ENCODE measurements at regions not wholly inside any gene's neighbourhood (a gene's known extent, or its start where the extent isn't known, plus 50 kb on each side); places are given as distances from the start of the nearest gene placed in this dataset.
"Not testable (repeated sequence)": the region's sequence is repeated elsewhere in the genome, so short reads cannot be mapped to it uniquely, and the experiment has no call there.

DNA sequence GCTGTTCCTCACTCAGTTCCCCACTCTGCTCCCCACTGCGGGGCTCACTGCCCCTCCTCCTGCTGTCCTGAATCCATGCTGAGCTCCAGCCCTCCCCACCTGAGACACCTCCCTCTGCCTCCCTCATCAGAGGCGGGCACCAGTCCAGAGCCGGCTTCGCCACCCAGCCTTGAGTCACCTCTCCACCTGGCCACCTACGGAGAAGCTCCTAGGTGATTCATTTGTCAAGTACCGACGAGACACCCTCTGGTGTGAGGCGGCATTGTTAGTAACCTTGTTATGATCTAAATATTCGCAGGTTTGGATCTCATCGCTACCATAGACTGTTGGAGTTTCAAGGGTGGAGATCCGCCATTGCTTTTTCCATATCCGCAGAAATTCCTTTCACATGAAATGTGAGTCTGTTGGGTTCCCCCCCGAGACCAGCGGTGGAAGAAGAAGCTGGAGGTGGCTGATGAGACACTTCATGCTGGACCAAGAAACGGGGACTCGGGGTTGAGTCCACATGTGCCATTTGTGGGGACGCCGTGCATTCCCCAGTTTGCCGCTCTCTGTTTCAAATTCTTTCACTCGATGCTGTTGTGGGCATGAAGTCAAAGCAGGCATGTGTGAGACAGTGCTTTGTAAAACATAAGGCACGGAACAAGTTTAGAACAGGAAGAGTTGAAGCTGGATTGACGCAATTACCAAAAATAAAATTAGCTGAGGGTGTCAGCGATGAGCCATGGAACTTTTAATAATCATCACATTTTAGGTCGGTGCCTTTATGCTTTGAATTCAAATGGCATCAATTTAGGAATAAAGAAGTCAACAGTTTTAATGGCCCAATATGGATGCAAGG, 259.8 kb upstream of the HDAC4 start:
- no peak for DNase-seq (ENCODE audit: low read depth)

DNA sequence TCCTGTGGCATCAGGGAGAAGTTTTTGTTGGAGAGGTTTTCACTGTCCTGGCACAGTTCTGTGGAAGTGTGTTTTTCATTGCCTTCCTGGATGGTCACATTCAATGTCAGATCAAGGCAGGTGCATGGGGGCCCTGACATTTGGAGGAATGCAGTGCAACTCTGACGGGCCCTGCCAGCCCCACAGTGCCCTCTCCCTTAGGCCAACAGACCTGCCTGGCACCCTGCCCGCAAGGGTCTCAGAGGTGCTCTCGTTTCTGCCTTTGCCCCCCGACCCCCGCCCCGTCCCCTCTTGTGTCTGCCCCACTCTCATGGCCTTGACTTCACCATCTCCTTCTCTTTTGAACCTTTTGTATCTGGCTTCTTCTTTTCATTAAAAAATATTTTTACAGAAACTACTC, 257.2 kb upstream of the HDAC4 start:
- DNase-seq (ENCODE audit: low read depth), result no peak

DNA sequence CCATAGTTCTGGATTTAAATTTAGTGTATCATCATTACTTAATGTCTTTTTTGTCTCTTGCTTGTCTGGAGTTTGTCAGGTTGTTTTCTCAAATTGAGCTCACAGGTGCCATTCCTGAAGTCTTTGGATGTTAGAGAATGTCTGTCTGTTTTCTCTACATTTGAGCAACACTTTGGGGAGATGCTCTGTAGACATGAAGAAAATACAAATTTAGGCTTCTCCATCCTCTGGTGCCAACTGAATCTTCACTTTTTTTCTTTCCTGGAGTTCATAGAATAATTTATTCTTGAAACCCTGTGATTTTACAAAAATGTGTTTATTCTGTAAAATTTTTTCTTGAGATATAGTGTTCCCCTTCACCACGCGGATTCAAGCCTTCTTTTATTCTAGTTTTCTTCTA, 256.4 kb upstream of the HDAC4 start:
- DNase-seq (ENCODE audit: low read depth), result no peak

DNA sequence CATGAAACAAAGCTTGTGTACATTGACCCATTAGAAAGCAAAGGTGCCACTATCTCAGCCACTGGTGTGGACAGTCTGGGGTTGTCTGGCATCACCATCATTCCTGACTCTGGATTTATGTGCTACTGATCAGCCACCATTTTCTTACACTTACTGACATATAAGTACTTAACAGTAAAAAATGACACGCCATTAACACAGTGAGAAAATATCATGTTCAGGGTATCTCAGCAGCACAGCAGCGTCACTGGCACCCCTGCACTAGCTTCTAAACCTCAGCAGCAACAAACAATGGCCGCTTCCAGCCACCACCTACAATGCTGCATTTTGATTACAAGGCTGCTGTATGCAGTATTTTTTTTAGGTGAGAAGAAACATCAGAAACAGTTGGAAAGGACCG, 253.4 kb upstream of the HDAC4 start:
- DNase-seq (ENCODE audit: low read depth), result no peak

DNA sequence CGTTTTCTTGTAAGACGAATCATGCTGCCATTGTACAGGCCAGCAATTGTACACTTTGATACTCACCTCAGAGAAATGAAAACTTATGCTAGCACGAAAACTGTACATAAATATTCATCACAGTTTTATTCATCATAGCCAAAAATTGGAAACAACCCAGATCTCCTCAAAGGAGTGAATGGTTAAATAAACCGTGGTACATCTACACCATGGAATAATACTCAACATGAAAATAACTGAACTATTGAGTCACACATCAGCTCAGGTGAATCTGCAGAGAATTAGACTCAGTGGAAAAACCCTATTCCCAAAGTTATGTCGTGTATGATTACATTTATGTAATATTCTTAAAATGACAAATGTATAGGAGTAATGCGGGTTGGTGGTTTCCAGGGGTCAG, 251.0 kb upstream of the HDAC4 start:
- no peak for DNase-seq (ENCODE audit: low read depth)

DNA sequence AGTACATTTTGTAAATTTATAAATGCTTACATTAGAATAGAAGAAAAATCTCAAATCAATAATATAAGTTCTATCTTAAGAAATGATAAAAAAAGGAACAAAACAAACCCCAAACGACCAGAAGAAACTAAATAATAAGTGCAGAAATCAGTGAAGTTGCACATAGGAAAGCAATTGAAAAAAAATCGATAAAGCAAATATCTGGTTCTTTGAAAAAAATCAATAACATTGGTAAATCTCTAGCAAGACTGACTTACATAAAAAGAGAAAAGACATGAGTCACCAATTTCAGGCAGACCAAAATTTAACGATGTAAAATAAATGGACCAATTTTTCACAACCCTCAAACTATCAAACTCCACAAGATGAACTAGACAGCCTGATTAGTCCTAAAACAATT, 249.9 kb upstream of the HDAC4 start:
- no peak for DNase-seq (ENCODE audit: low read depth)

DNA sequence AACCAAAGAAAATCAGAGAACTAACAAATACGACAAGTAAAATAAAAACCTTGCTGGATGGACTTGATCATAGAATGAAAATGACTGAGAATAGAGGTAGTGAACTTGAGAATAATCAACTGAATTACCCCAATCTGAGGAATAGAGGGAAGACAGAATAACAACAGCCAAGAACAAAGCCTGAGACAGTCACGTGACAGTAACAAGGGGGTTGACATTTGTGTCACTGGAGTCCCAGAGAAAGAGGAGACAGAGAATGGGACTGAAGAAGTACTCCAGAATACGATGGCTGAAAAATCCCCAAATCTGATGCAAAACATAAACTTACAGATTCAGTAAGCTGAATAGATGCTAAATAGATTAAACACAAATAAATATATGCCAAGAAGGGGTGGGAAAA, 248.5 kb upstream of the HDAC4 start:
- DNase-seq (ENCODE audit: low read depth), result no peak

DNA sequence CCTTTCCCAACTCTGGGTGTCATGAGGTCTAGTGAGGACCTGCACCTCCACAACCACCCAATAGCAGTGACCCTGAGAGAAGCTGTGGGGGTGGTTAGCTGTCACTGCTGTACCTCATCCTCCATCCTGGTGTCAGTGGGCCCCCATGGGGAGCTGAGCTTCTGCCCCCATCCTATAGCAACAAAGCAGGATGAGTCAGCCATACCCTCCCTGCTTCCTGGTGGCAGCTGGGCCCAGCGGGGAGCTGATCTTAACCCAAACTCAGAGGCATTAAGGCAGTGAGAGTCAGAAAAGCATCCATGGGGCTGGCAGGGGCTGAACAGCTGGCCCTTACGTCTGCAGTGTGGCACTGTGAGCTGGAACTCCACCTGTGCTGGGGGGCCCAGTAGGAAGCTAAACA, 247.8 kb upstream of the HDAC4 start:
- DNase-seq (ENCODE audit: low read depth), result no peak

DNA sequence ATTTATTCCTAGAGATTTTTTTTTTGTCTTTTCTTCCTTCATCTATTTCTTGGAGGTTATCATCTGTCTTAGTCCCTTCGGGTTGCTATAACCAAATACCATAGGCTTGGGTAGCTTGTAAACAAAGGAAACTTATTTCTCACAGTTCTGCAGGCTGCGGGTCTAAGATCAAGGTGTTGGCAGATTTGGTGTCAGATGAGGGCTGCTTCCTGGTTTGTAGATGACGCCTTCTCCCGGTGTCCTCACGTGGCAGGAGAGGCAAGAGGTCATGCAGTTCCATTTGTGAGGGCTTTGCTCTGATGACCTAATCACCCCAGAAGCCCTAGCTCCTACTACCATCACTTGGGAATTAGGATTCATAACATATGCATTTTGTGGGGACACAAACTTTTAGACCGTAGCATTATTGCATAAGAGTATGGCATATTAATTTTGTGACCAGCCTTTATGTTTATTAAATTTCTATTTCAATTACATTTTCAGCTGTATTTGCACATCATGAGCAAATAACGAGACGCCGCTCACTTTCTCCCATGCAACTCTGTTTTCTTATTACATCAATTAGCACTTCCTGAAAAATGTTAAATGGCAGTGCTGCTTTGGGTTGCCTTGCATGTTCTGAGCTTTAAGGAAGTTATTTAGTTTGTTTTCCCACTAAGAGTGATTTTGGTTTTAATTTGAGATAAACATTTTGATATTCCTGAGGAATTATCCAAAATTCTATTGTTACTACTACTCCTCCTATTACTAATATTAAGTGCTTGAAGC, 246.4 kb upstream of the HDAC4 start:
- DNase-seq (ENCODE audit: low read depth), result no peak

DNA sequence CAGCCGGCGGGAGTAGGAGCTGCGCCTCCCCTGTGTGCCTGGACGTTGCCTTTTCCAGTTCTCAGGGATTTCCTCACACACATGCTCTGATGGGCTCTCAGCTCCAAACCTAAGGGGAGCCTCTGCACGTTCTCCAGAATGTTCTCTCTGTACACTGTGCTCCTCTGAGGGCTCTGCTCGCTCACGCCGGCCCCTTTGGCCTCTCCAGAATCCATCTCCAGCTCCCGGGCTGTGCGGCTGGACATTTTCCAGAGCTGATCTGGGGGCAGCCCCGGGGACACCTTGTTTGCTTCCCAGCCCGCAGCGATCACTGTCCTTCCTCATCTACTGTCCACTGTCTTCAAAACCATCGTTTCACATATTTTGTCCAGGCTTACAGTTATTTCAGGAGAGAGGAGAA, 245.4 kb upstream of the HDAC4 start:
- DNase-seq (ENCODE audit: low read depth), result no peak

DNA sequence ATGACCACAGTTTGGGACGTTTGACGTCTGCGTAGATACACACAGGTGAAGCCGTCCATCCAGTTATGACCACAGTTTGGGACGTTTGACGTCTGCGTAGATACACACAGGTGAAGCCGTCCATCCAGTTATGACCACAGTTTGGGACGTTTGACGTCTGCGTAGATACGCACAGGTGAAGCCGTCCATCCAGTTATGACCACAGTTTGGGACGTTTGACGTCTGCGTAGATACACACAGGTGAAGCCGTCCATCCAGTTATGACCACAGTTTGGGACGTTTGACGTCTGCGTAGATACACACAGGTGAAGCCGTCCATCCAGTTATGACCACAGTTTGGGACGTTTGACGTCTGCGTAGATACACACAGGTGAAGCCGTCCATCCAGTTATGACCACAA, 243.8 kb upstream of the HDAC4 start:
- DNase-seq (ENCODE audit: low read depth), result not testable (repeated sequence)

DNA sequence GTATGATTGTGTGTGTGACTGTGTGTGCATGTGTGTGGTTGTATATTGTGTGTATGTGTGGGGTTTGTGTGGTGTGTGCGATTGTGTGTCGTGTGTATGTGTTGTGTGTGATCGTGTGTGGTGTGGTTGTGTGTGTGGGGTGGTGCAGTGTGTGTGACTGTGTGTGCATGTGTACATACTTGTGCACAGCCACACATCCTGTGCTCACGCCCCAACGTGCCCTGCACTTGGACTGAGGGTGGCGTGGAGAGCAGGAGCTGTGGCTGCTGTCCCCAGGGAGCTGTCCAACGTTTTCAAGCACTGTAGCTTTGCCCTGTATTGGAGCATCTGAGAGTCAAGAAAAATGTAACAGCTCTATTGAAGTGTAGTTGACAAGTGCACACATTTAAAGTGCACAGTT, 243.2 kb upstream of the HDAC4 start:
- no peak for DNase-seq (ENCODE audit: low read depth)

DNA sequence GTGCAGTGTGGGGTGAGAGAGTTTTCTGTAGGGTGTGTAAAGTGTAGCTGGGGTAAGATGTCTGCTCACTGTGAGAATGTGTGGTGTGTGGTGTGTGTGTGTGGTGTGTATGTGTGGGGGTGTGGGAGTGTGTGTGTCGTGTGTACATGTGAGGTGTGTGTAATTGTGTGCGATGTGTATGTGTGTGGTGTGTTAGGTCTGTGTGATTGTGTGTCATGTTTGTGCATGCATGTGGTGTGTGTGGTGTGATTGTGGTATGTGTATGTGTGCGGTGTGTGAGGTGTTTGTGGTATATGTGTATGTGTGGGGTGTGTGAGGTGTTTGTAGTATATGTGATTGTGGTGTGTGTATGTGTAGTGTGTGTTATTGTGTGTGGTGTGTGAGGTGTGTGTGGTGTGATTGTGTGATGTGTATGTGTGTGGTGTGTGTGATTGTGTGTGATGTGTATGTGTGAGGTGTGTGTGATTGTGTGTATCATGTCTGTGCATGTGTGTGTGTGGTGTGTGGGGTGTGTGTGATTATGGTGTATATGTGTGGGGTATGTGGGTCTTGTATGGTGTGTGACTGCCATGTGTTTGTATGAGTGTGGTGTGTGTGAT, 241.7 kb upstream of the HDAC4 start:
- DNase-seq (ENCODE audit: low read depth), result no peak

DNA sequence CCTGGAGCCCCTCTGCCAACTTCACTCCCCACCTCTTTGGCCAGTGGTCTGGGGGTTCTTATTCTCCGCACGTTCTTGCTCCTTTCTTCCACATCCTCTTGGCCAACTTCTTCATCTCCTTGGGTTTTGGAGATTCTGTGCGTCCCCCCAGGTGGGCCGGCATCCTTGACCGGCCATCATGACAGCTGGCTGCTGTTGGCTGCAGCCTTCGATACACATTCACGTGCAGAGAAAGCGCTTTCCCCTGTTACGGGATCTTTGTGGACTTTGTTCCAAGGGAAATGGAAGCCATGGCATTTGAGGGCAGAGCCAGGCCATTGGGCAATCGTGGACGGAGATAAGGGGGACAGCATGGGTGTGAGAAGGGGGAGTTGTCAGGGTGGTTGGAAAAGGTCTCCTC, 241.1 kb upstream of the HDAC4 start:
- DNase-seq (ENCODE audit: low read depth), result not testable (repeated sequence)

DNA sequence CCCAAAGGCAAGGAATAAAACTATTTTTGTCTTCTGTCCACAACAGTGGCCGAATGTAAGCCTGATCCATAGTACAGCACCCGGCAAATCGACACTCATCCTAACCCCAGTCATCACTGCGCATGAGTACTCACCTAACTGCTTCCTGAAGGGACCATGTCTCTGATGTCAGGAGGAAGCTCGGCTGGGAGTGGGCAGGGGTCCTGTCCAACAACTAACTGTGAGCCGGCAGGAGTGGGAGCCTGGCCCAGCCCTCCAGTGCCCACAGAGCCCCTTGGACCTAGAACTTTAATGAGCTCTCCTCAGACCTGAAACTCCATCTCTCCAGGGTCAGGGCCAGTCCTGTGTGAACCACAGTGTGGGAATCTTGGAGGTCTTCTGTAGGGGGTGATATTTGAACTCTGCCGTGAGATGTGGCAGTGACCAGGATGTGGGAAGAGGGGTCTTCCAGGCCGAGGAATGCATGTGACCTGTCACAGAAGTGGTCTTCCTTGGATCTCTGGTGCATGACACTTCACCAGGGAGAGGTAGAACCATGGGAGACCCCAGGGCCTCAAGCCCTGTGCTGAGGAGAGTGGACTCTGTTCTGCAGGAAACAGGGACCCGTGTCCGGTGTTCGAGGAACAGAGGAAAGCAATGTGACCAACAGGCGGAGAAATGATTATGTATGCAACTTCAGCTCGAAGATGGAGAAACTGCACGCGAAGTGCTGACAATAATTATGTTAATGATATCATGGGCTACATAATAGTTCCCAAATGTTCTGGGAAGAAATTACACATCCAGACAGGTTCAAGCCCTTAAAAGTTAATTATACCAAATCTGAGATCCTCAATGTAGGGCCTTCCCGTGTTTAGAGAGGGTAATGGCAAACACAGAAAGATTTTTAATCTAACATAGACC, 240.1 kb upstream of the HDAC4 start:
- DNase-seq (ENCODE audit: low read depth), result no peak

DNA sequence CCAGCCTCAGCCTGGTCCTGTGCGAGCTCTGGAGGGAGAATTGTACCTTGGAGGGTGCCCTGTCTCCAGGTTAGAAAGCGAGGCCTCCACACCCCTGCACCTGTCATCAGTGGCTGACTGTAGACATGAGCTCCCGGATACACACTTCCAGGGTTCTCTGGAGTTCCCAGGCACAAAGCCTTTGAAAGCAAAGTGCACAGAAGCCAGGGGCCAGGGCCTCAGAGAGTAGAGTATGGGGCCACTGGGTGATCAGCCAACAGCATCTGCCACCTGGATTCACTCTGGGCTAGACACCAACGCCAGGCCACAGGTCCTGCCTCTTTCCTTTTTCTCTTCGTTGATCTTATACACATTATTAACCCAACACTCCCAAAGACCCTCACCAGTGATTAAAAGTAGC, 239.4 kb upstream of the HDAC4 start:
- no peak for DNase-seq (ENCODE audit: low read depth)

DNA sequence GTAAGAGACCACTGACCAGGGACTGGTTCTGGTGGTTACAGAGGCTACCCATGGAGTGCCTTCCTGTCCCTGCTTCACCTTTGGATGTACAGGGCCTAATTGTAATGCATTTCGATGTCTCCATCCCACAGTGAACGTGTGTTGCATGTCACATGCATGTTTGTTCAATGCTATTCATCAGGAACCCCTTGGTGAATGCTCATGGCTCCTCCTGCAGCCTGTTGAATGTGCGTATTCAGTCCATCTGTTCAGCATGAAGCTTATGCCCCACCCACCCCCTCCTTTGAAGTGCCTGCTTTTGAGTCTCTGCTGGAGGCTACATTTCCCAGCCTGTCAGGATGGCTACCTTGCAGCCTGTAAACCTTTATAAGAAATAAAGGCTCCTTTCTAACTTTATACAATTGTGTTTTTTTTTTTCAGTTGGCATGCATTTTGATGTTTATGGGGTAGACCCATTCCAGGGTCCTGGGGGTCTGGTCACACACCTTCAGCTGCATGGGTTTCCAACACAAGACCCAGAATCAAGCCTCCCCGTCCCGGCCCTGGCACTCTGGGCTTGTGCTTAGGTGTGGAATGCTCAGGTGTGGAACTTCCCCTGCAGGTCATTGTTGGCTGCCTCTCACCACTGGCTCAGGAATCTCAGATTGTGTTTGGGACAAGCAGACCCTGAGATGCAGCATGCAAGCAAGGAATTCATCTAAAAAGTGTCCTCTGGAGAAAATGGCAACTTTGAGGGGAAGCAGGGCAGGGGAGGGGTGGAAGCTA, 238.8 kb upstream of the HDAC4 start:
- DNase-seq (ENCODE audit: low read depth), result no peak

DNA sequence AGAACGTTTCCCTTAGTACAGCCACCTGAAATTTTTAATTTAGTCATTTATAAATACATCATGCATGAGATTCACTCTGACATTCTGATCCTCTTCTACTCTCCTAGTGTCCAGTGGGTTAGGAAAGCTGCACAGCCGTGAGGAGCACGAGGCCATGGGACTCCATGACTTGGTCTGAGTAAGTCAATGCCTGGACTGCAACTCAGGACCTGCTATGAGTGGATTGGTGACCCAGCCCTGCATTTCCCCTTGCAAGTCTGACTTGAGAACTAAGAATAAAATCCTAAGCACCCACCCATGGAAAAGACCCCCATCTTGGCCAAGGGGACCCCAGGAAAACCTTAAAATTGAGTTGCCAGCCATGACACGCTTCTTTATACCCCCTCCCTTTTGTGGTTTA, 237.6 kb upstream of the HDAC4 start:
- DNase-seq (ENCODE audit: low read depth), result no peak

DNA sequence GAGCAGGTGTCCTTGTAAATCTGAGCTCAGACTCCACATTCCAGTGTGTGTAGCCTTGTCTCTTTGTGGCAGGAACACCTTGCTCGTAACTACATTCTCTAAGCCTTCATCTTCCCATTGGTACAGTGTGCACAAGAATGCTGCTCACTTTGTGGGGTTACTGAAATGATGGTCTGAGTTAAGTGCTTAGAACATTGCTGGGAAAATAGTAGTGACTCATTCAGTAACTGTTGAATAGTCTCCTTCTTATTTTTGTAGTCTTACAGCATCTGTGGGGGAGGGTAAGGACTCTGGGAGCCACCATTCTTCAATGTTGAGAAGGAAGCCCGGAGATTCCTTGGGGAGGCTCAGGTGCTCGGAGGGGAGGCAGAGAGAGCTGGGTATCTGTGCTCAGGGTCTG, 236.0 kb upstream of the HDAC4 start:
- no peak for DNase-seq (ENCODE audit: low read depth)

DNA sequence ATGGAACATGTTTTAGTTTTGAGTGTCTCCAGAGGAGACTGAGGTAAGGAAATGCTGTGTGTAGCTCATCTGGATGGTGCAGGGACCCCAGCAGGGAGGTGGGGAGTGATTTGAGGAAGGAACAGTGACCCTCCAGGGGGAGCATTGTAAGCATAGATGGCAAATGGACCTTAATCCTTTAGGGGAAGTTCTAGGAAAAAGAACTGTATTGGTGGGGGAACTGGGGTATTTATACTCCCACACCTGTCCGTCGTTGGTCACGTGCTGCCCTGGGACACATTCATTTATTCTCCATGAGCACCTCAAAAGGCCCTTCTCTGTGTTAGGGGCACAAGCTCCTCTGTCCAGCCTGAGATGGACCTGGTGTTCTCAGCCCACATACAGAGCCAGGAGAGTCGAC, 233.9 kb upstream of the HDAC4 start:
- DNase-seq (ENCODE audit: low read depth), result no peak

DNA sequence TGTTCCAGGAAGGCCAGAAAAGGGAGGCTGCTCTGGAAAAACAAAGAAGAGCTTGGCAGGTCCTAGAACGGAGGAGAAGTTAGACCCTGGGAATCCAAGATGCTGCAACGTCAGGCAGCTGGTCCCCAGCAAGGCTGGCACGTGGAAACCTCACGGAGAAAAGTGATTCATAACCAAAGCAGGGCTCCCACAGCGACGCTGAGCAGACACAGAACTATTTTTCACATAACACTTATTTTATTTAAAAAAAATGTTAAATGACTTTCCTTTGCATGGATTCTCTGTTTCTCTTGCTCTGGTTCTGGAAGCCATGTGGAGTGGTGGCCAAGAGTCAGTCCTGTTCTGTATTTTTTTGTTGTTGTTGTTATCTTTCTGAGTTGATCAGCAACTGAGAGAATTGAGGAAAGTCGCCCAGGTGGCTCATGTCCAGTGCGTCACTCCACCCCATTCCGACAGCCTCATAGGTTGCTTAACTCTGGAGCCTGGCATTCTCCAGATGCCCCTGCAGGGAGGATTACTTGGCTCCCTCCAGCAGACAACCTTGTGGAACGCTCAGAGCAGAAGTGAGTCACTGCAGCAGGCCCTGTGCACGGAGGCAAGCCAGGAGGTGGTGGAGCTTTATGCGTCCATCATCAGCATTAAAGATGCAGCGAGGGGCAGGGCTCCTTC, 229.9 kb upstream of the HDAC4 start:
- no peak for DNase-seq (ENCODE audit: low read depth)

All from stimulated activated CD8-positive, alpha-beta memory T cell treated with anti-CD3 and anti-CD28 coated beads, Interleukin-12 subunit alpha, Interleukin-12 subunit beta, amount 100 ng/mL, for 1 hour (primary cell).